Cardiac muscle cell (in vitro differentiated cells and primary cell): ENCODE measurements at regions not wholly inside any gene's neighbourhood (a gene's known extent, or its start where the extent isn't known, plus 50 kb on each side); places are given as distances from the start of the nearest gene placed in this dataset.

ENCODE experiments used
- DNase-seq, 2 donors: peaks; one replicate each; pipeline versions ENCODE4 v3.0.0 to v3.0.0-alpha.2; 2010 to 2017; ENCODE audit warnings: low read depth in 1 of 2, low spot score in 1 of 2
- H3K27ac ChIP-seq: fragments of 200-600 bp; sonication (generic); 2 replicates; pipeline ENCODE4 v1.5.1; 2016
- H3K27me3 ChIP-seq: fragments of 200-600 bp; sonication (generic); 2 replicates; pipeline ENCODE4 v1.6.0; 2016; ENCODE audit warnings: control low read depth
- H3K36me3 ChIP-seq: fragments of 200-600 bp; sonication (generic); 2 replicates; pipeline ENCODE4 v1.5.1; 2016; ENCODE audit warnings: control low read depth
- H3K4me1 ChIP-seq: fragments of 200-600 bp; sonication (generic); 2 replicates; pipeline ENCODE4 v1.8.1; 2017; ENCODE audit warnings: low read depth, mild to moderate bottlenecking, mixed run types
- H3K4me3 ChIP-seq: fragments of 200-600 bp; sonication (generic); 2 replicates; pipeline ENCODE4 v1.5.1; 2016; ENCODE audit warnings: mild to moderate bottlenecking
- H3K9me3 ChIP-seq: fragments of 200-600 bp; sonication (generic); 2 replicates; pipeline ENCODE4 v1.5.1; 2017; ENCODE audit warnings: low read depth, mild to moderate bottlenecking, control low read depth
- CTCF ChIP-seq: IDR thresholded peaks from 2 replicates; pipeline ENCODE4 v1.5.1; 2012; ENCODE audit warnings: low read depth, mild to moderate bottlenecking, low read length

- no peak for TF ChIP-seq CTCF
- DNase-seq = no peak
- no peak overlapping the region for H3K27ac ChIP-seq
- no peaks in the 10 kb centered on the region for H3K4me1 ChIP-seq
- no peaks in the 10 kb centered on the region for H3K36me3 ChIP-seq
- no peaks in the 10 kb centered on the region for H3K9me3 ChIP-seq
- H3K27me3 ChIP-seq = no peaks in the 10 kb centered on the region
- H3K4me3 ChIP-seq = no peak overlapping the region
These were observed 52.1 kb upstream of the CD5L start for GRCh38 chr1:157893686-157894085.

- Histone ChIP-seq H3K27me3 (no peaks in the 10 kb centered on the region), H3K4me3 (no peak overlapping the region), H3K9me3 (no peaks in the 10 kb centered on the region), H3K27ac (no peak overlapping the region), H3K36me3 (no peaks in the 10 kb centered on the region), H3K4me1 (no peaks in the 10 kb centered on the region)
- DNase-seq = no peak
- no peak for TF ChIP-seq CTCF
These were observed 53.1 kb upstream of the CD5L start for GRCh38 chr1:157894613-157895165.

GRCh38 chr1:157910270-157910669 is 68.7 kb upstream of the CD5L start:
- TF ChIP-seq CTCF = no peak
- Histone ChIP-seq H3K36me3 (no peaks in the 10 kb centered on the region), H3K27ac (no peak overlapping the region), H3K9me3 (no peaks in the 10 kb centered on the region), H3K27me3 (no peaks in the 10 kb centered on the region), H3K4me3 (no peak overlapping the region), H3K4me1 (no peaks in the 10 kb centered on the region)
- DNase-seq = no peak

GRCh38 chr1:157915859-157916258 is 74.3 kb upstream of the CD5L start:
- Histone ChIP-seq H3K4me1 (no peaks in the 10 kb centered on the region), H3K4me3 (no peak overlapping the region)

GRCh38 chr1:157916887-157917570 is 75.4 kb upstream of the CD5L start:
- TF ChIP-seq CTCF = no peak
- H3K4me3 ChIP-seq = no peak overlapping the region
- H3K27me3 ChIP-seq = peaks cover 9% of the 10 kb centered on the region
- H3K27ac ChIP-seq = no peak overlapping the region
- H3K4me1 ChIP-seq = no peaks in the 10 kb centered on the region
- DNase-seq = no peak
- H3K36me3 ChIP-seq = no peaks in the 10 kb centered on the region
- H3K9me3 ChIP-seq = no peaks in the 10 kb centered on the region

More at GRCh38 chr1:157915859-157916258, 74.3 kb upstream of the CD5L start:
- no peaks in the 10 kb centered on the region for H3K36me3 ChIP-seq
- no peak for TF ChIP-seq CTCF
- no peak overlapping the region for H3K27ac ChIP-seq
- DNase-seq = no peak
- no peaks in the 10 kb centered on the region for H3K9me3 ChIP-seq
- H3K27me3 ChIP-seq = peaks cover 9% of the 10 kb centered on the region
